ENCODE measurements at regions not wholly inside any gene's neighbourhood (a gene's known extent, or its start where the extent isn't known, plus 50 kb on each side); places are given as distances from the start of the nearest gene placed in this dataset.

- Histone ChIP-seq H2AK9ac (replicated peaks; ENCODE audit: low read depth, low read length, poor library complexity) (no peak overlapping the region), H3K56ac (ENCODE audit: extremely low read depth, insufficient read depth, low read length) (no peak overlapping the region), H2BK15ac (ENCODE audit: low read depth, low read length) (no peak overlapping the region), H3K9ac (ENCODE audit: low read depth, low read length) (no peak overlapping the region), H4K8ac (ENCODE audit: low read depth in 2 of 2, low read length in 2 of 2) (no peak overlapping the region), H2BK120ac (ENCODE audit: low read depth, low read length) (no peak overlapping the region), H2BK5ac (ENCODE audit: low read depth, low read length, poor library complexity, severe bottlenecking) (no peak overlapping the region), H3K4me3 (ENCODE audit: insufficient read depth, low read depth, low read length) (no peak overlapping the region), H3K4ac (ENCODE audit: low read depth, low read length) (no peak overlapping the region), H3K4me2 (ENCODE audit: low read depth, low read length) (no peak overlapping the region), H3K14ac (replicated peaks; ENCODE audit: low read depth, low read length) (no peak overlapping the region), H3K79me1 (ENCODE audit: low read depth in 1 of 2, low read length in 2 of 2) (no peaks in the 10 kb centered on the region), H2AK5ac (ENCODE audit: low read depth, low read length) (no peak overlapping the region), H3K36me3 (ENCODE audit: control insufficient read depth, insufficient read depth, low read length) (no peaks in the 10 kb centered on the region), H2BK20ac (ENCODE audit: low read depth, low read length) (no peak overlapping the region), H4K20me1 (ENCODE audit: insufficient read depth, low read length) (no peaks in the 10 kb centered on the region), H3K23ac (ENCODE audit: low read depth, low read length) (no peak overlapping the region), H4K5ac (ENCODE audit: low read depth, low read length) (no peak overlapping the region), H4K91ac (ENCODE audit: insufficient read depth, low read depth, low read length) (no peak overlapping the region), H3K4me1 (ENCODE audit: control insufficient read depth, insufficient read depth, low read length) (no peaks in the 10 kb centered on the region), H3K27ac (ENCODE audit: insufficient read depth, low read length) (no peak overlapping the region), H3K27me3 (ENCODE audit: control insufficient read depth, insufficient read depth, low read length) (peaks cover 46% of the 10 kb centered on the region), H3K18ac (ENCODE audit: low read depth, low read length) (no peak overlapping the region), H3K9me3 (ENCODE audit: control insufficient read depth, insufficient read depth, low read length) (no peaks in the 10 kb centered on the region), H3K9me1 (ENCODE audit: insufficient read depth, low read length) (no peaks in the 10 kb centered on the region; the same call in 1 of the 2 replicates), H2AFZ (replicated peaks; ENCODE audit: low read length, poor library complexity) (no peak overlapping the region)
- dilution Hi-C loops (cut with HindIII; ENCODE audit: low sequenced_read_pairs, unreplicated experiment) (no loop called here), intact Hi-C loops (cut with micrococcal nuclease) (no loop called here), in situ Hi-C loops (cut with MboI; ENCODE audit: low sequenced_read_pairs) (no loop called here)
- TF ChIP-seq FOS (IDR thresholded peaks at IDR 0.05; ENCODE audit: low read depth, low read length) (no peak), MAFK (IDR thresholded peaks at IDR 0.05; ENCODE audit: low read depth, low read length) (no peak), RFX5 (IDR thresholded peaks at IDR 0.05; ENCODE audit: low read depth, low read length) (no peak), RAD21 (IDR thresholded peaks at IDR 0.05; ENCODE audit: low read length) (no peak), CHD1 (IDR thresholded peaks at IDR 0.05; ENCODE audit: low read depth, low read length) (no peak), BHLHE40 (IDR thresholded peaks at IDR 0.05; ENCODE audit: low read depth, low read length) (no peak), MXI1 (IDR thresholded peaks at IDR 0.05; ENCODE audit: borderline replicate concordance, low read depth, low read length) (no peak), POLR2A (IDR thresholded peaks at IDR 0.05; ENCODE audit: low read depth, low read length) (no peak), USF2 (IDR thresholded peaks at IDR 0.05; ENCODE audit: low read depth, low read length) (no peak), ELK1 (IDR thresholded peaks at IDR 0.05; ENCODE audit: borderline replicate concordance, low read depth, low read length) (no peak), NFE2L2 (IDR thresholded peaks at IDR 0.05; ENCODE audit: low read depth, low read length) (no peak), RCOR1 (IDR thresholded peaks at IDR 0.05; ENCODE audit: insufficient replicate concordance, low read length) (no peak), MAZ (IDR thresholded peaks at IDR 0.05; ENCODE audit: borderline replicate concordance, low read depth, low read length) (no peak), CEBPB (IDR thresholded peaks at IDR 0.05; ENCODE audit: low read depth, low read length) (no peak), CTCF (conservative IDR thresholded peaks at IDR 0.05; ENCODE audit: low read depth, low read length) (no peak), SMC3 (IDR thresholded peaks at IDR 0.05; ENCODE audit: low read depth, low read length) (no peak)
- ATAC-seq (ENCODE audit: low read depth) (no peak), DNase-seq (no peak)
- ChIA-PET POLR2A (ENCODE audit: unreplicated experiment) (no interaction called here), CTCF (no interaction called here)
- no TSS peak for BruUV-seq (replicated peaks)
- WGBS, 2 experiments (ENCODE audit: extremely low coverage in 2 of 2, insufficient read length in 1 of 2), result no CpG with 5 or more reads among the region's 3 CpGs
These were observed 96.6 kb downstream of the ABHD5 start for GRCh38 chr3:43787330-43787729.

All from IMR-90 (cell line).